ENCODE measurements at regions not wholly inside any gene's neighbourhood (a gene's known extent, or its start where the extent isn't known, plus 50 kb on each side); places are given as distances from the start of the nearest gene placed in this dataset.

DNA sequence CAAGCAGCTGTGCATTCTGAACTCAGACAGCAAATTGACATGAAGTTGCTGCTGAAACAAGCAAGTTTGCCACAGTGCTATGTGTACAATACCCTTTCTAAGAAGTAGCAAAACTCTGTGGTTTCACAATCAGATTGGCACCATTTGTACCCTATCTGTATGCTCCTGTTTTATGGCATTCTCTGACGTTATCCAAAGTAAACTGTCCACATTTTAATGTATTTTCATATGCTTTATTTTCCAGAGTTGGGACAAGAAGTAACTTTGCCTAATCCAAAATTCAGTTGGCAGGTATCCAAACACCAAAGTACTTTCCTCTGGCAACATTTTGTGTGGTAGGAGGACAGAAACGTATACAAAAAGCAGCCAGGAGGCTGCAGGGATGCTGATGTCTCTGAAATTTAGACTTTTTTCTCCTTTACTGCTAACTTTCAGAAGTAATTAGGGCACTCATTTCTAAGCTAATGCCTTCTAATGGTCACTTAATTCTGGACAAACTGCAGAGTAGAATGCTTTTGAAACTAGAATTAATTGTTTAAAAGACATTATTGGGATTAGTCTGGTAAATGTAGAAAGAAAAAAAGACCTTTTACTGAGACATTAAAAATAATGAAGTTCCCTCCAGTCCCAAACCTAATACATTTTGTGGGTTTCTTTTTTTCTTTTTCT is 414.7 kb upstream of the NRP1 start:
- TF ChIP-seq, protein P1, sequence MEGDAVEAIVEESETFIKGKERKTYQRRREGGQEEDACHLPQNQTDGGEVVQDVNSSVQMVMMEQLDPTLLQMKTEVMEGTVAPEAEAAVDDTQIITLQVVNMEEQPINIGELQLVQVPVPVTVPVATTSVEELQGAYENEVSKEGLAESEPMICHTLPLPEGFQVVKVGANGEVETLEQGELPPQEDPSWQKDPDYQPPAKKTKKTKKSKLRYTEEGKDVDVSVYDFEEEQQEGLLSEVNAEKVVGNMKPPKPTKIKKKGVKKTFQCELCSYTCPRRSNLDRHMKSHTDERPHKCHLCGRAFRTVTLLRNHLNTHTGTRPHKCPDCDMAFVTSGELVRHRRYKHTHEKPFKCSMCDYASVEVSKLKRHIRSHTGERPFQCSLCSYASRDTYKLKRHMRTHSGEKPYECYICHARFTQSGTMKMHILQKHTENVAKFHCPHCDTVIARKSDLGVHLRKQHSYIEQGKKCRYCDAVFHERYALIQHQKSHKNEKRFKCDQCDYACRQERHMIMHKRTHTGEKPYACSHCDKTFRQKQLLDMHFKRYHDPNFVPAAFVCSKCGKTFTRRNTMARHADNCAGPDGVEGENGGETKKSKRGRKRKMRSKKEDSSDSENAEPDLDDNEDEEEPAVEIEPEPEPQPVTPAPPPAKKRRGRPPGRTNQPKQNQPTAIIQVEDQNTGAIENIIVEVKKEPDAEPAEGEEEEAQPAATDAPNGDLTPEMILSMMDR (IDR thresholded peaks at IDR 0.05; ENCODE audit: low read depth, low read length, missing control alignments), result no peak
- no peak for DNase-seq (ENCODE audit: low read depth)

DNA sequence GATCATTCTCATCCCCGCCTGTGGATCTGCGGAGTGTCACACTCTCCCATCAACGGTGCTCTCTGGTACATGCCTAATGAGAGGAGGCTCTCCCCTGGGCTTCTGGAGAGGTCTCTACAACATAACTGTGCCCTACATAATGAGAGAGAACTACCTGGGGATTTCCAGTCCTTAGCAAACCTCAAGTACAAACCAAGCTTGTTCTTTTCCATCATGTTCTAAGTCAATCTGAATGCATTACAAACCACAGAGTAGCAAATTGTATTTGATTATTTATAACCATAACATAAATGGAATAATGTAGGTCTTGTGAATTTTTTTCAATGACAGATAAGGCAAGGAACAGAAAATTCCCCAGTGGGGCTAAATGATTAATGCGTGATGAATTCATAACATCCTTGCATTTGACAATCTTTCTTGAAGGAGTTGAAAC is 412.4 kb upstream of the NRP1 start:
- TF ChIP-seq, protein P1 (IDR thresholded peaks at IDR 0.05; ENCODE audit: low read depth, low read length, missing control alignments), result no peak
- H3K4me3 ChIP-seq (ENCODE audit: low read depth, low read length), result no peak overlapping the region
- no peak for DNase-seq (ENCODE audit: low read depth)

More for the DNA sequence above, 414.7 kb upstream of the NRP1 start:
- no peak overlapping the region for H3K4me3 ChIP-seq (ENCODE audit: low read depth, low read length)

DNA sequence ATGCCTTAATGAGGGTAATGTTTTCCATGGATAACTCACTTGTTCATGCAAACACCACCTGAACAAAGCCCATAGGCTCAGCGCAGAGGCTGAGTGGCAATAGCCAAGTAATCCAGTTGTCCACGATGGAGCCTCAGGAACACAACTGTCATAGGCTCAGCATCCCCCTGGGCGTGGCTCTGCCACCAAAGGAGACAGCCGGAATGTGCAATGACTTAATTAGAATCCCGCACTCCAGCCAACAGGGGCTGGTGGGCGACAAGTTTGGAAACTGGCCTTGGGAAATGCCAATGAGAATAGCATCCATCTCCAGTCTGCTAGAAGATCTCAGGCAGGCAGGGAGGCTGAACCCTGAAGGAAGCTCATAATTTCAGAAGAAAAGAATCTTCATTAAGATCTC is 411.7 kb upstream of the NRP1 start:
- no peak for DNase-seq (ENCODE audit: low read depth)
- no peak overlapping the region for H3K4me3 ChIP-seq (ENCODE audit: low read depth, low read length)
- TF ChIP-seq, protein P1 (IDR thresholded peaks at IDR 0.05; ENCODE audit: low read depth, low read length, missing control alignments), result no peak

GRCh38 chr10:33743429-33743857 is 409.0 kb upstream of the NRP1 start:
- peak; percentile 12 for DNase-seq (ENCODE audit: low read depth)
- no peak overlapping the region for H3K4me3 ChIP-seq (ENCODE audit: low read depth, low read length)
- TF ChIP-seq, protein P1 (IDR thresholded peaks at IDR 0.05; ENCODE audit: low read depth, low read length, missing control alignments), result no peak

DNA sequence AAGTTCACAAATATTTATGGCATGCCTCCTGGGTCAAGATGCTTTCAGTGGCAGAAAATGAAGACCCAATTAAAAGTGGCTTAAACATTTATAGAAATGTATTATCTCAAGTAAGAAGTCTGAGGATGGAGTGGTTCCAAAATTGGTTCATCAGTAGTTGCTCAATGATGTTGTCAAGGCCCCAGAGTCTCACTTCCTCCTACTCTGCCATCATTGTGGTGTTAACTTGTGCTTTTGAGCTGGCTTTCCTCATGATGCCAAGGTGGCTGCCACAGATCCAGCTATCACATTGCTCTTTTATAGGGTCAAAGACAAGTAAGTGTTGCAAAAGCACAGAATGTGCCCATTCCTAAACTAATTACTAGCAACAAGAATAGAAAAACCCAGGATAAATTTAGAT is 404.6 kb upstream of the NRP1 start:
- TF ChIP-seq, protein P1 (IDR thresholded peaks at IDR 0.05; ENCODE audit: low read depth, low read length, missing control alignments), result no peak
- no peak overlapping the region for H3K4me3 ChIP-seq (ENCODE audit: low read depth, low read length)
- no peak for DNase-seq (ENCODE audit: low read depth)

GRCh38 chr10:33735464-33735923 is 401.0 kb upstream of the NRP1 start:
- H3K4me3 ChIP-seq (ENCODE audit: low read depth, low read length), result no peak overlapping the region
- no peak for DNase-seq (ENCODE audit: low read depth)
- TF ChIP-seq, protein P1 (IDR thresholded peaks at IDR 0.05; ENCODE audit: low read depth, low read length, missing control alignments), result no peak
